ENCODE measurements at regions not wholly inside any gene's neighbourhood (a gene's known extent, or its start where the extent isn't known, plus 50 kb on each side); places are given as distances from the start of the nearest gene placed in this dataset.

- Histone ChIP-seq H3K36me3 (ENCODE audit: control insufficient read depth, insufficient read depth, low read length) (no peaks in the 10 kb centered on the region), H3K27me3 (ENCODE audit: control insufficient read depth, insufficient read depth, low read length) (no peaks in the 10 kb centered on the region), H3K4me2 (ENCODE audit: extremely low read depth, insufficient read depth, low read length) (no peak overlapping the region), H3K4me3 (replicated peaks in 1 of 4; ENCODE audit: control extremely low read depth in 1 of 4, insufficient read depth in 1 of 4, low read depth in 3 of 4, low read length in 4 of 4) (no peak overlapping the region), H3K9ac (ENCODE audit: insufficient read depth, low read length) (no peak overlapping the region), H3K27ac (ENCODE audit: insufficient read depth, low read length) (no peak overlapping the region), H4K20me1 (ENCODE audit: control insufficient read depth, extremely low read depth, insufficient read depth, low read length) (no peaks in the 10 kb centered on the region), H3K79me2 (ENCODE audit: control insufficient read depth, insufficient read depth, low read length) (no peaks in the 10 kb centered on the region), H2AFZ (ENCODE audit: low read length) (no peak overlapping the region), H3K4me1 (ENCODE audit: control insufficient read depth, extremely low read depth, insufficient read depth, low read length) (no peaks in the 10 kb centered on the region), H3K9me3 (ENCODE audit: control insufficient read depth, insufficient read depth, low read depth, low read length) (no peaks in the 10 kb centered on the region)
- TF ChIP-seq CTCF (conservative IDR thresholded peaks at IDR 0.05 in 1 of 2, IDR thresholded peaks at IDR 0.05 in 1 of 2; ENCODE audit: low read depth in 1 of 2, low read length in 2 of 2) (no peak), EZH2 (IDR thresholded peaks at IDR 0.05; ENCODE audit: low read length, missing control alignments) (no peak)
- DNase-seq (ENCODE audit: low read depth in 2 of 2), result no peak
Observed at GRCh38 chr3:84140631-84141030, 818.2 kb upstream of the CADM2 start.

GRCh38 chr3:84141571-84141970, 817.2 kb upstream of the CADM2 start:
- Histone ChIP-seq H3K27ac (ENCODE audit: insufficient read depth, low read length) (no peak overlapping the region), H2AFZ (ENCODE audit: low read length) (no peak overlapping the region), H3K4me1 (ENCODE audit: control insufficient read depth, extremely low read depth, insufficient read depth, low read length) (no peaks in the 10 kb centered on the region), H3K4me2 (ENCODE audit: extremely low read depth, insufficient read depth, low read length) (no peak overlapping the region), H3K9me3 (ENCODE audit: control insufficient read depth, insufficient read depth, low read depth, low read length) (no peaks in the 10 kb centered on the region), H3K36me3 (ENCODE audit: control insufficient read depth, insufficient read depth, low read length) (no peaks in the 10 kb centered on the region), H3K27me3 (ENCODE audit: control insufficient read depth, insufficient read depth, low read length) (no peaks in the 10 kb centered on the region), H4K20me1 (ENCODE audit: control insufficient read depth, extremely low read depth, insufficient read depth, low read length) (no peaks in the 10 kb centered on the region), H3K79me2 (ENCODE audit: control insufficient read depth, insufficient read depth, low read length) (no peaks in the 10 kb centered on the region), H3K9ac (ENCODE audit: insufficient read depth, low read length) (no peak overlapping the region), H3K4me3 (replicated peaks in 1 of 4; ENCODE audit: control extremely low read depth in 1 of 4, insufficient read depth in 1 of 4, low read depth in 3 of 4, low read length in 4 of 4) (no peak overlapping the region)
- DNase-seq (ENCODE audit: low read depth in 2 of 2), result peak in 1 of 2 donors; percentile 65
- TF ChIP-seq EZH2 (IDR thresholded peaks at IDR 0.05; ENCODE audit: low read length, missing control alignments), result no peak
- TF ChIP-seq CTCF (conservative IDR thresholded peaks at IDR 0.05 in 1 of 2, IDR thresholded peaks at IDR 0.05 in 1 of 2; ENCODE audit: low read depth in 1 of 2, low read length in 2 of 2), result no peak

- H3K27me3 ChIP-seq (ENCODE audit: control insufficient read depth, insufficient read depth, low read length), result no peaks in the 10 kb centered on the region
- no peaks in the 10 kb centered on the region for H3K4me1 ChIP-seq (ENCODE audit: control insufficient read depth, extremely low read depth, insufficient read depth, low read length)
- no peak overlapping the region for H3K4me3 ChIP-seq (replicated peaks in 1 of 4; ENCODE audit: control extremely low read depth in 1 of 4, insufficient read depth in 1 of 4, low read depth in 3 of 4, low read length in 4 of 4)
- no peak overlapping the region for H3K4me2 ChIP-seq (ENCODE audit: extremely low read depth, insufficient read depth, low read length)
- TF ChIP-seq CTCF (conservative IDR thresholded peaks at IDR 0.05 in 1 of 2, IDR thresholded peaks at IDR 0.05 in 1 of 2; ENCODE audit: low read depth in 1 of 2, low read length in 2 of 2) (no peak), EZH2 (IDR thresholded peaks at IDR 0.05; ENCODE audit: low read length, missing control alignments) (no peak)
- no peak overlapping the region for H2AFZ ChIP-seq (ENCODE audit: low read length)
- H3K9ac ChIP-seq (ENCODE audit: insufficient read depth, low read length), result no peak overlapping the region
- H3K9me3 ChIP-seq (ENCODE audit: control insufficient read depth, insufficient read depth, low read depth, low read length), result no peaks in the 10 kb centered on the region
- DNase-seq (ENCODE audit: low read depth in 2 of 2), result peak in 1 of 2 donors; percentile 8
- no peaks in the 10 kb centered on the region for H3K79me2 ChIP-seq (ENCODE audit: control insufficient read depth, insufficient read depth, low read length)
- H3K27ac ChIP-seq (ENCODE audit: insufficient read depth, low read length), result no peak overlapping the region
- H3K36me3 ChIP-seq (ENCODE audit: control insufficient read depth, insufficient read depth, low read length), result no peaks in the 10 kb centered on the region
- no peaks in the 10 kb centered on the region for H4K20me1 ChIP-seq (ENCODE audit: control insufficient read depth, extremely low read depth, insufficient read depth, low read length)
Observed at GRCh38 chr3:84165328-84165727, 793.5 kb upstream of the CADM2 start.

All from fibroblast of lung (primary cell).